Smooth muscle cell (in vitro differentiated cells): ENCODE measurements at regions not wholly inside any gene's neighbourhood (a gene's known extent, or its start where the extent isn't known, plus 50 kb on each side); places are given as distances from the start of the nearest gene placed in this dataset.

ENCODE experiments used
- DNase-seq: peaks from one replicate; lab custom pipeline; 2025; ENCODE audit not compliant: unreplicated experiment; lab: John Stamatoyannopoulos, UW
- H2AFZ ChIP-seq: fragments of 200-600 bp; sonication (generic); 2 replicates; pipeline ENCODE4 v1.6.0; 2016; ENCODE audit warnings: antibody characterized with exemption, low read depth, mild to moderate bottlenecking
- H3F3A ChIP-seq: fragments of 200-600 bp; sonication (generic); 2 replicates; pipeline ENCODE4 v1.6.0; 2017; ENCODE audit warnings: antibody characterized with exemption, low read depth
- H3K27ac ChIP-seq: fragments of 200-600 bp; sonication (generic); 2 replicates; pipeline ENCODE4 v1.5.1; 2016; ENCODE audit warnings: low read depth, mild to moderate bottlenecking
- H3K27me3 ChIP-seq: fragments of 200-600 bp; sonication (generic); 2 replicates; pipeline ENCODE4 v1.6.1; 2016; ENCODE audit warnings: low read depth, mild to moderate bottlenecking
- H3K36me3 ChIP-seq: fragments of 200-600 bp; sonication (generic); 2 replicates; pipeline ENCODE4 v1.5.1; 2016; ENCODE audit warnings: low read depth
- H3K4me1 ChIP-seq: fragments of 200-600 bp; sonication (generic); 2 replicates; pipeline ENCODE4 v1.5.1; 2016; ENCODE audit warnings: low read depth
- H3K4me2 ChIP-seq: fragments of 200-600 bp; sonication (generic); 2 replicates; pipeline ENCODE4 v1.6.0; 2016; ENCODE audit warnings: mild to moderate bottlenecking
- H3K4me3 ChIP-seq: fragments of 200-600 bp; sonication (generic); 2 replicates; pipeline ENCODE4 v1.5.1; 2016; ENCODE audit warnings: mild to moderate bottlenecking
- H3K79me2 ChIP-seq: fragments of 200-600 bp; sonication (generic); 2 replicates; pipeline ENCODE4 v1.6.0; 2016; ENCODE audit warnings: low read depth, mild to moderate bottlenecking
- H3K9ac ChIP-seq: fragments of 200-600 bp; sonication (generic); 2 replicates; pipeline ENCODE4 v1.6.0; 2016; ENCODE audit warnings: low read depth
- H3K9me3 ChIP-seq: fragments of 200-600 bp; sonication (generic); replicated peaks from 2 replicates; pipeline ENCODE4 v1.5.1; 2016; ENCODE audit warnings: low read depth
- H4K20me1 ChIP-seq: fragments of 200-600 bp; sonication (generic); 2 replicates; pipeline ENCODE4 v1.6.0; 2016; ENCODE audit warnings: low read depth
- WGBS: methylation state at CpG from one replicate; pipeline ENCODE4 v1.1.7; 2016; ENCODE audit warnings: low lambda C conversion rate; 5-methylcytosine and 5-hydroxymethylcytosine counted together
- TF ChIP-seq, protein P1 (sequence below): fragments of 200-600 bp; sonication (generic); IDR thresholded peaks from 2 replicates; pipeline ENCODE4 v1.5.1; 2017; ENCODE audit warnings: borderline replicate concordance, mild to moderate bottlenecking, antibody characterized with exemption; ENCODE audit not compliant: insufficient read depth, poor library complexity, severe bottlenecking

DNA sequence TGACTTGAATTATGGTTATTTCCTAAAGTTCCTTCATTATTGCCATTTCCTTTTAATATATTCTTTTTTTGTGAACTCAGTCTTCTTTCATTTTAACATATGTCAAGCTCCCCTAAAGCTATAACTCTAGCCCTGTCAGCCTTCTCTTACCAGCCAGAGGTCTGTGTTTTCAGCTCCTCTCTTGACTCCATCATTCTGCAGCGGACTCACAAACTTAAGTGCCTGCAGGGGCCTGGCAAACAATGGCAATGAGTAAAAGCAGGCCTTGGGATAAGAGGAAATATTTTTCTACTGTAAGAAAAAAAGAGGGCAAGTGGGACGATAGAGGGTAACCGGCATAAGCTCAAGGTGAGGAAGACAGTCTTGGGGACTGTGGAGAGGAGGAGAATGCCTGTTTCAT is 424.5 kb upstream of the RGS6 start:
- Histone ChIP-seq H3K27me3 (no peaks in the 10 kb centered on the region), H3F3A (no peaks in the 10 kb centered on the region), H3K9me3 (no peaks in the 10 kb centered on the region), H3K36me3 (no peaks in the 10 kb centered on the region), H3K9ac (no peak overlapping the region), H3K27ac (no peak overlapping the region), H3K4me2 (no peak overlapping the region), H3K79me2 (peaks cover 80% of the 10 kb centered on the region), H2AFZ (no peak overlapping the region), H4K20me1 (peaks cover 64% of the 10 kb centered on the region), H3K4me1 (no peaks in the 10 kb centered on the region), H3K4me3 (no peak overlapping the region)
- TF ChIP-seq, protein P1, sequence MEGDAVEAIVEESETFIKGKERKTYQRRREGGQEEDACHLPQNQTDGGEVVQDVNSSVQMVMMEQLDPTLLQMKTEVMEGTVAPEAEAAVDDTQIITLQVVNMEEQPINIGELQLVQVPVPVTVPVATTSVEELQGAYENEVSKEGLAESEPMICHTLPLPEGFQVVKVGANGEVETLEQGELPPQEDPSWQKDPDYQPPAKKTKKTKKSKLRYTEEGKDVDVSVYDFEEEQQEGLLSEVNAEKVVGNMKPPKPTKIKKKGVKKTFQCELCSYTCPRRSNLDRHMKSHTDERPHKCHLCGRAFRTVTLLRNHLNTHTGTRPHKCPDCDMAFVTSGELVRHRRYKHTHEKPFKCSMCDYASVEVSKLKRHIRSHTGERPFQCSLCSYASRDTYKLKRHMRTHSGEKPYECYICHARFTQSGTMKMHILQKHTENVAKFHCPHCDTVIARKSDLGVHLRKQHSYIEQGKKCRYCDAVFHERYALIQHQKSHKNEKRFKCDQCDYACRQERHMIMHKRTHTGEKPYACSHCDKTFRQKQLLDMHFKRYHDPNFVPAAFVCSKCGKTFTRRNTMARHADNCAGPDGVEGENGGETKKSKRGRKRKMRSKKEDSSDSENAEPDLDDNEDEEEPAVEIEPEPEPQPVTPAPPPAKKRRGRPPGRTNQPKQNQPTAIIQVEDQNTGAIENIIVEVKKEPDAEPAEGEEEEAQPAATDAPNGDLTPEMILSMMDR, result no peak
- no peak for DNase-seq
- WGBS, result 63% methylated on average over 3 of the region's 3 CpGs

DNA sequence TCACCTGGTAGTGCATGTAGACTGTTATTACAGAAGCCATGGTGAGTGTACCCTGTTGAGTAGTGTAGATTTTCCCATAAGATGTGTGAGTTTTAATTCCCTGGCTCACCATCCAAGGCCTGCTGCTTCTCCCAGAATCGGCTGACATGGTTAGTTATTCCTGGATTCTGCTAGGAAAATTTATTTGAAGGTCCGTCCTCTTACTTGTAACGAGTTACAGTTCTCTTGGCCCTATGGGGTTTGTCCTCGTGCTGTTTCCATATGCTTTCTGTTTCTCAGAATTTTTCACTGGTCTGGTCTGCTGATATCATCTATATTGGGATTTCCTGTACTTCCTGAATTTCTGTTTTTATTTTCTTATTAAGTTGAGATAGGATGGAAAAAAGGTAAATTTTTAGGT is 423.3 kb upstream of the RGS6 start:
- Histone ChIP-seq H3K27me3 (no peaks in the 10 kb centered on the region), H4K20me1 (peaks cover 63% of the 10 kb centered on the region), H3K27ac (no peak overlapping the region), H3K36me3 (no peaks in the 10 kb centered on the region), H3K9me3 (no peaks in the 10 kb centered on the region), H2AFZ (no peak overlapping the region), H3K4me2 (no peak overlapping the region), H3K79me2 (peaks cover 74% of the 10 kb centered on the region), H3F3A (no peaks in the 10 kb centered on the region), H3K4me1 (no peaks in the 10 kb centered on the region), H3K4me3 (no peak overlapping the region), H3K9ac (no peak overlapping the region)
- TF ChIP-seq, protein P1, result no peak
- 93% methylated on average over 4 of the region's 4 CpGs for WGBS
- DNase-seq, result no peak

DNA sequence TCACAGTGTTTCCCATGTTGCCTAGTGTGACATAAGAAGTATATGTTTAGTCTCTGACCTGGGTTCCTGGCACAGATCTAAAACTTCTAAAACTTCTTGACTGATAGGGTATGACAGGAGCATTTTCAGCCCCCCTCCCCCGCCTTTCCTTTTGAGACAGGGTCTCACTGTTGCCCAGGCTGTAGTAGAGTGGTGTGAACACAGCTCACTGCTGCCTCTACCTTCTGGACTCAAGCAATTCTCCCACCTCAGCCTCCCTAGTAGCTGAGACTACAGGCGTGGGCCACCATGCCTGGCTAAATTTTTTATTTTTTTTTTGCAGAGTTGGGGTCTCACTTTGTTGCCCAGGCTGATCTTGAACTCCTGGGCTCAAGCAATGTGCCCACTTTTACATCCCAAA is 421.1 kb upstream of the RGS6 start:
- Histone ChIP-seq H3F3A (no peaks in the 10 kb centered on the region), H3K4me2 (no peak overlapping the region), H3K4me1 (no peaks in the 10 kb centered on the region), H3K36me3 (no peaks in the 10 kb centered on the region), H3K9me3 (no peaks in the 10 kb centered on the region), H4K20me1 (peaks cover 60% of the 10 kb centered on the region), H3K27ac (no peak overlapping the region), H3K27me3 (no peaks in the 10 kb centered on the region), H2AFZ (no peak overlapping the region), H3K9ac (no peak overlapping the region), H3K79me2 (peaks cover 53% of the 10 kb centered on the region), H3K4me3 (no peak overlapping the region)
- DNase-seq, result no peak
- TF ChIP-seq, protein P1, result no peak
- WGBS, result 98% methylated on average over 2 of the region's 2 CpGs
